ENCODE measurements at regions not wholly inside any gene's neighbourhood (a gene's known extent, or its start where the extent isn't known, plus 50 kb on each side); places are given as distances from the start of the nearest gene placed in this dataset.

DNA sequence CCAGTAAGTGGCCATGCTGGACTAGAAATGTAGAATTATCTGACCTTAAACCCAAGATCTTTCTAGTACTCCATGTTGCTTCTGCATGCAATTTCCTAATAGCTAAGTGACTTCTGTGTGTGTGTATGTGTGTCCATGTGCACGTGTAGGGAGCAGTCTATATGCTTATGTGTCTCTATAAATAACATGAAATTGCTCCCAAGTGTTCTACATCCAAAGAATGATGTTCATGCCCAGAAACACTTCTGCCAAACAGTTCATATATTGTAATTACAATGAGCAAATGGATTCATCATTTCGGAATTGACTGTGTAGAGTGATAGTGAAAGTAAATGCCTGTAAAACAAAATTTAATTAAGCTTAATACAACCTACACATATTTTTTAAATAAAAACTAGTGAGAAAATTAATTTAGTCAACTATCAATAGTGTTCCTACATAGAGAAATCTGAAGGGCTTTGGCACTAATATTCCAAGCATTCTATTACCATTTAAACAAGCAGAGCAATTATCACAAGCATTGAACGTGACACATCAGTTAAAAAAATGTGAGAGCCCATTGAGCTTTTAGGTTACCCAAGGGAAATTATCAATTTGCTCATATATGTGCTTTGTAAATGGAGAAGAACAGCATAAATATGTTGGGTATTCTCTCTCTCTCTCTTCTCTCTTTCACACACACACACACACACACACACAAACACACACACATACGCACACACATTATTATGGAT, 1067.4 kb downstream of the CNTNAP5 start (continued):
- TF ChIP-seq, protein P1, sequence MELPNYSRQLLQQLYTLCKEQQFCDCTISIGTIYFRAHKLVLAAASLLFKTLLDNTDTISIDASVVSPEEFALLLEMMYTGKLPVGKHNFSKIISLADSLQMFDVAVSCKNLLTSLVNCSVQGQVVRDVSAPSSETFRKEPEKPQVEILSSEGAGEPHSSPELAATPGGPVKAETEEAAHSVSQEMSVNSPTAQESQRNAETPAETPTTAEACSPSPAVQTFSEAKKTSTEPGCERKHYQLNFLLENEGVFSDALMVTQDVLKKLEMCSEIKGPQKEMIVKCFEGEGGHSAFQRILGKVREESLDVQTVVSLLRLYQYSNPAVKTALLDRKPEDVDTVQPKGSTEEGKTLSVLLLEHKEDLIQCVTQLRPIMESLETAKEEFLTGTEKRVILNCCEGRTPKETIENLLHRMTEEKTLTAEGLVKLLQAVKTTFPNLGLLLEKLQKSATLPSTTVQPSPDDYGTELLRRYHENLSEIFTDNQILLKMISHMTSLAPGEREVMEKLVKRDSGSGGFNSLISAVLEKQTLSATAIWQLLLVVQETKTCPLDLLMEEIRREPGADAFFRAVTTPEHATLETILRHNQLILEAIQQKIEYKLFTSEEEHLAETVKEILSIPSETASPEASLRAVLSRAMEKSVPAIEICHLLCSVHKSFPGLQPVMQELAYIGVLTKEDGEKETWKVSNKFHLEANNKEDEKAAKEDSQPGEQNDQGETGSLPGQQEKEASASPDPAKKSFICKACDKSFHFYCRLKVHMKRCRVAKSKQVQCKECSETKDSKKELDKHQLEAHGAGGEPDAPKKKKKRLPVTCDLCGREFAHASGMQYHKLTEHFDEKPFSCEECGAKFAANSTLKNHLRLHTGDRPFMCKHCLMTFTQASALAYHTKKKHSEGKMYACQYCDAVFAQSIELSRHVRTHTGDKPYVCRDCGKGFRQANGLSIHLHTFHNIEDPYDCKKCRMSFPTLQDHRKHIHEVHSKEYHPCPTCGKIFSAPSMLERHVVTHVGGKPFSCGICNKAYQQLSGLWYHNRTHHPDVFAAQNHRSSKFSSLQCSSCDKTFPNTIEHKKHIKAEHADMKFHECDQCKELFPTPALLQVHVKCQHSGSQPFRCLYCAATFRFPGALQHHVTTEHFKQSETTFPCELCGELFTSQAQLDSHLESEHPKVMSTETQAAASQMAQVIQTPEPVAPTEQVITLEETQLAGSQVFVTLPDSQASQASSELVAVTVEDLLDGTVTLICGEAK (IDR thresholded peaks at IDR 0.05), result no peak
- TF ChIP-seq, protein P1 (CRISPR knock-in tag; IDR thresholded peaks at IDR 0.05), result no peak

DNA sequence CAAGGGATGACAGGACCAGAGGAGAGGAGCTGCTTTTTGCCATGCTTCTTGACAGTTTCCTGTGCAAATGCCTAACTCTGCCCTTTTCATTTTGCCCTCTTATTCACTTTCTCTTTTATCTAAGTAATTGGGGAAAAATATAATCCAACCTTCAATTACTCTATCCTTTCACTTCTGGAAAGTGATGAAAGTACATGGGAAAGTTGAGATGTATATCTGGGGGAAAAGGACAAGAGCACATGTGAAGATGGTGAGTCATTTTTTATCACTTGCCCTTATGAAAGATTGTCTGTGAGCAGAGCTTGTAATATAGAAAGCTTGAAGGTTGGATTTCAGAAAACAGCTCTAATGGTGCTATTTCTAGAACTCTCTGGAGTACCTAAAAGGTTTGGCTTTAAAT, 1070.7 kb downstream of the CNTNAP5 start:
- Histone ChIP-seq H3K4me1 (ENCODE audit: insufficient read depth, low read length) (no peaks in the 10 kb centered on the region), H3K4me3 (replicated peaks in 1 of 3; ENCODE audit: insufficient read depth in 1 of 3, low read depth in 2 of 3, low read length in 3 of 3) (no peak overlapping the region), H3K9ac (ENCODE audit: insufficient read depth, low read depth, low read length) (no peak overlapping the region), H2AFZ (ENCODE audit: low read length) (no peak overlapping the region), H3K27ac (ENCODE audit: extremely low read length, insufficient read depth, low read length) (no peak overlapping the region), H3K79me2 (ENCODE audit: insufficient read depth, low read length) (no peaks in the 10 kb centered on the region), H3K36me3 (replicated peaks in 1 of 2; ENCODE audit: control insufficient read depth in 1 of 2, insufficient read depth in 2 of 2, low read length in 2 of 2) (no peaks in the 10 kb centered on the region), H4K20me1 (ENCODE audit: insufficient read depth, low read length) (no peaks in the 10 kb centered on the region), H3K9me3 (ENCODE audit: low read length) (peaks cover 57% of the 10 kb centered on the region), H3K4me2 (ENCODE audit: low read depth, low read length) (no peak overlapping the region), H3K27me3 (ENCODE audit: control insufficient read depth in 1 of 2, insufficient read depth in 2 of 2, low read length in 2 of 2) (no peaks in the 10 kb centered on the region)
- no peak for FAIRE-seq
- POLR2A ChIA-PET, result no interaction called here
- in situ Hi-C loops (cut with HindIII; ENCODE audit: extremely low pct_ligation_motif_present, low pct_unique_long_range_greater_than_20kb) (no loop called here), intact Hi-C loops (cut with micrococcal nuclease; ENCODE audit: unreplicated experiment) (no loop called here)
- ATAC-seq, result no peak
- TF ChIP-seq HDAC2 (CRISPR knock-in tag; IDR thresholded peaks at IDR 0.05) (no peak), XRCC5 (optimal IDR thresholded peaks at IDR 0.05; ENCODE audit: low read length) (no peak), ZNF747 (CRISPR knock-in tag; IDR thresholded peaks at IDR 0.05; ENCODE audit: borderline replicate concordance) (no peak), KLF9 (CRISPR knock-in tag; IDR thresholded peaks at IDR 0.05; ENCODE audit: low read depth) (no peak), MZF1 (CRISPR knock-in tag; IDR thresholded peaks at IDR 0.05; ENCODE audit: borderline replicate concordance) (no peak)
- TF ChIP-seq, protein P2, sequence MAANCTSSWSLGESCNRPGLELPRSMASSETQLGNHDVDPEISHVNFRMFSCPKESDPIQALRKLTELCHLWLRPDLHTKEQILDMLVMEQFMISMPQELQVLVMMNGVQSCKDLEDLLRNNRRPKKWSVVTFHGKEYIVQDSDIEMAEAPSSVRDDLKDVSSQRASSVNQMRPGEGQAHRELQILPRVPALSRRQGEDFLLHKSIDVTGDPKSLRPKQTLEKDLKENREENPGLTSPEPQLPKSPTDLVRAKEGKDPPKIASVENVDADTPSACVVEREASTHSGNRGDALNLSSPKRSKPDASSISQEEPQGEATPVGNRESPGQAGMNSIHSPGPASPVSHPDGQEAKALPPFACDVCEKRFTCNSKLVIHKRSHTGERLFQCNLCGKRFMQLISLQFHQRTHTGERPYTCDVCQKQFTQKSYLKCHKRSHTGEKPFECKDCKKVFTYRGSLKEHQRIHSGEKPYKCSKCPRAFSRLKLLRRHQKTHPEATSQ (CRISPR knock-in tag; IDR thresholded peaks at IDR 0.05; ENCODE audit: borderline replicate concordance), result no peak
- TF ChIP-seq, protein P3, sequence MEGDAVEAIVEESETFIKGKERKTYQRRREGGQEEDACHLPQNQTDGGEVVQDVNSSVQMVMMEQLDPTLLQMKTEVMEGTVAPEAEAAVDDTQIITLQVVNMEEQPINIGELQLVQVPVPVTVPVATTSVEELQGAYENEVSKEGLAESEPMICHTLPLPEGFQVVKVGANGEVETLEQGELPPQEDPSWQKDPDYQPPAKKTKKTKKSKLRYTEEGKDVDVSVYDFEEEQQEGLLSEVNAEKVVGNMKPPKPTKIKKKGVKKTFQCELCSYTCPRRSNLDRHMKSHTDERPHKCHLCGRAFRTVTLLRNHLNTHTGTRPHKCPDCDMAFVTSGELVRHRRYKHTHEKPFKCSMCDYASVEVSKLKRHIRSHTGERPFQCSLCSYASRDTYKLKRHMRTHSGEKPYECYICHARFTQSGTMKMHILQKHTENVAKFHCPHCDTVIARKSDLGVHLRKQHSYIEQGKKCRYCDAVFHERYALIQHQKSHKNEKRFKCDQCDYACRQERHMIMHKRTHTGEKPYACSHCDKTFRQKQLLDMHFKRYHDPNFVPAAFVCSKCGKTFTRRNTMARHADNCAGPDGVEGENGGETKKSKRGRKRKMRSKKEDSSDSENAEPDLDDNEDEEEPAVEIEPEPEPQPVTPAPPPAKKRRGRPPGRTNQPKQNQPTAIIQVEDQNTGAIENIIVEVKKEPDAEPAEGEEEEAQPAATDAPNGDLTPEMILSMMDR (CRISPR knock-in tag; IDR thresholded peaks at IDR 0.05), result no peak
- CTCF ChIA-PET (ENCODE audit: low intra/inter-chr PET ratio, low total read pairs), result no interaction called here
- BruUV-seq (replicated peaks), result no TSS peak
- DNase-seq (ENCODE audit: low spot score), result no peak

Data from HepG2 (cell line).